GM23338 (cell line): ENCODE measurements at regions not wholly inside any gene's neighbourhood (a gene's known extent, or its start where the extent isn't known, plus 50 kb on each side); places are given as distances from the start of the nearest gene placed in this dataset.

ENCODE experiments used
- CTCF ChIP-seq, 2 experiments: fragments of 200-600 bp in 1 of 2; sonication (generic) in 1 of 2; conservative IDR thresholded peaks; 2 replicates each; pipeline versions ENCODE4 v1.5.1 to v1.6.1; 2016 to 2017; ENCODE audit warnings: antibody characterized with exemption in 2 of 2, low read depth in 2 of 2, mild to moderate bottlenecking in 2 of 2, moderate library complexity in 1 of 2
- EZH2phosphoT487 ChIP-seq: fragments of 200-600 bp; sonication (generic); IDR thresholded peaks from one replicate; pipeline ENCODE4 v1.8.1; 2018; ENCODE audit warnings: antibody characterized with exemption; ENCODE audit not compliant: unreplicated experiment

DNA sequence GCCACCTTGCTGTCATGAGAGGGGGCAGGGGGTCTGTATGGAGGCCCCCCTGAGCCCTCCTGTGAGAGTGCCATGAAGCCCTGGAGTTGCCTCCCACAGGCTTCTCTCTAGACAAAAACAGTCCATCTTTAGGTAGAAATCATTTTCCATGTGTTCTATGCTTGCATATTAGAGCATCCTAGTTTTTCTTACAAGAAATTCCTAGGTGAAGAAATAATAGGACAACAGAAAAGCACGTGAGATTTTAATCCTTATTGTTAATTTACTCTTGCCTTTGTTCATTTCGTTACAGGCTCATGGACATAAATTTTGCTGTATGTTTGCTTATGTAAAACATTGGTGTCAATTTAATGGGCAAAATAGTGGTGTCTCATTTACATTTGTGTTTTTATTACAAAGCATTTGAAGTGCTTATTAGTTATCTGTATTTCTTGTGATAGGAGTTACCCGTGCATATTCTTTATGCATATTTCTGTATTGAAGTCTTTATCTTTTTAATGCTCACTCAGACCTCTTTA lies 336.9 kb upstream of the RAB6C start:
- no peak for TF ChIP-seq CTCF (conservative IDR thresholded peaks at IDR 0.05; ENCODE audit: low read depth in 2 of 2)
- no peak for TF ChIP-seq EZH2phosphoT487
